Osteoblast (primary cell): ENCODE measurements at regions not wholly inside any gene's neighbourhood (a gene's known extent, or its start where the extent isn't known, plus 50 kb on each side); places are given as distances from the start of the nearest gene placed in this dataset.

Source experiments
- DNase-seq: peaks from one replicate; pipeline ENCODE4 v3.0.0; 2011; ENCODE audit warnings: low spot score, mixed read lengths; ENCODE audit not compliant: insufficient read length; ENCODE audit errors: missing footprints
- H2AFZ ChIP-seq: 2 replicates; pipeline ENCODE4 v1.6.0; 2011; ENCODE audit warnings: mild to moderate bottlenecking, low read length
- H3K27ac ChIP-seq: 2 replicates; pipeline ENCODE4 v1.5.1; 2011; ENCODE audit warnings: mild to moderate bottlenecking, low read depth, low read length, moderate library complexity
- H3K27me3 ChIP-seq: 2 replicates; pipeline ENCODE4 v1.6.0; 2012; ENCODE audit warnings: mild to moderate bottlenecking, control low read depth, inconsistent platforms, low read length, moderate library complexity; ENCODE audit not compliant: insufficient read depth
- H3K36me3 ChIP-seq: 2 replicates; pipeline ENCODE4 v1.5.1; 2011; ENCODE audit warnings: mild to moderate bottlenecking, low read length, control low read depth, moderate library complexity; ENCODE audit not compliant: insufficient read depth
- H3K4me1 ChIP-seq: 2 replicates; pipeline ENCODE4 v1.5.1; 2011; ENCODE audit warnings: mild to moderate bottlenecking, low read length, control low read depth, moderate library complexity; ENCODE audit not compliant: insufficient read depth
- H3K4me2 ChIP-seq: 2 replicates; pipeline ENCODE4 v1.6.0; 2011; ENCODE audit warnings: mild to moderate bottlenecking, low read length; ENCODE audit not compliant: insufficient read depth
- H3K4me3 ChIP-seq: fragments of 200-600 bp; sonication (generic); 3 replicates; pipeline ENCODE4 v1.5.1; 2012; ENCODE audit warnings: mild to moderate bottlenecking, low read length, inconsistent platforms; ENCODE audit not compliant: insufficient read depth
- H3K79me2 ChIP-seq: 2 replicates; pipeline ENCODE4 v1.6.0; 2012; ENCODE audit warnings: mild to moderate bottlenecking, low read length, control low read depth, inconsistent platforms; ENCODE audit not compliant: insufficient read depth
- H3K9me3 ChIP-seq: 2 replicates; pipeline ENCODE4 v1.5.1; 2011; ENCODE audit warnings: low read depth, low read length, control low read depth
- H4K20me1 ChIP-seq: 2 replicates; pipeline ENCODE4 v1.6.0; 2012; ENCODE audit warnings: mild to moderate bottlenecking, low read length, control low read depth; ENCODE audit not compliant: insufficient read depth
- CTCF ChIP-seq: IDR thresholded peaks from 2 replicates; pipeline ENCODE4 v1.5.1; 2011; ENCODE audit warnings: mild to moderate bottlenecking, low read depth, low read length, moderate library complexity; ENCODE audit errors: extremely low read depth

GRCh38 chr5:107286447-107287098 lies 384.2 kb downstream of the EFNA5 start:
- H3K4me3 ChIP-seq = no peak overlapping the region
- no peak for DNase-seq
- peaks cover 4% of the 10 kb centered on the region for H3K4me1 ChIP-seq
- no peaks in the 10 kb centered on the region for H4K20me1 ChIP-seq
- H3K79me2 ChIP-seq = no peaks in the 10 kb centered on the region
- H3K27ac ChIP-seq = no peak overlapping the region
- H2AFZ ChIP-seq = no peak overlapping the region
- H3K9me3 ChIP-seq = no peaks in the 10 kb centered on the region
- H3K4me2 ChIP-seq = no peak overlapping the region
- H3K36me3 ChIP-seq = no peaks in the 10 kb centered on the region
- H3K27me3 ChIP-seq = no peaks in the 10 kb centered on the region
- no peak for TF ChIP-seq CTCF

GRCh38 chr5:107285772-107286171 lies 385.0 kb downstream of the EFNA5 start:
- Histone ChIP-seq H3K4me1 (peaks cover 4% of the 10 kb centered on the region), H3K27ac (no peak overlapping the region), H3K4me2 (no peak overlapping the region), H4K20me1 (no peaks in the 10 kb centered on the region), H3K79me2 (no peaks in the 10 kb centered on the region), H3K36me3 (no peaks in the 10 kb centered on the region), H3K4me3 (no peak overlapping the region), H3K27me3 (no peaks in the 10 kb centered on the region), H3K9me3 (no peaks in the 10 kb centered on the region), H2AFZ (no peak overlapping the region)
- no peak for DNase-seq
- no peak for TF ChIP-seq CTCF

- Histone ChIP-seq H3K36me3 (no peaks in the 10 kb centered on the region), H3K4me2 (no peak overlapping the region), H3K4me3 (no peak overlapping the region), H4K20me1 (no peaks in the 10 kb centered on the region), H3K27ac (no peak overlapping the region), H3K9me3 (no peaks in the 10 kb centered on the region), H3K4me1 (peaks cover 4% of the 10 kb centered on the region), H3K79me2 (no peaks in the 10 kb centered on the region), H2AFZ (no peak overlapping the region), H3K27me3 (no peaks in the 10 kb centered on the region)
- DNase-seq = no peak
- no peak for TF ChIP-seq CTCF
Measured at GRCh38 chr5:107284822-107285525, 385.8 kb downstream of the EFNA5 start.

- no peaks in the 10 kb centered on the region for H3K36me3 ChIP-seq
- no peaks in the 10 kb centered on the region for H3K27me3 ChIP-seq
- H2AFZ ChIP-seq = no peak overlapping the region
- H3K4me1 ChIP-seq = peaks cover 4% of the 10 kb centered on the region
- H3K79me2 ChIP-seq = no peaks in the 10 kb centered on the region
- H3K27ac ChIP-seq = no peak overlapping the region
- no peaks in the 10 kb centered on the region for H4K20me1 ChIP-seq
- H3K4me2 ChIP-seq = no peak overlapping the region
- peak; percentile 9 for DNase-seq
- H3K9me3 ChIP-seq = no peaks in the 10 kb centered on the region
- TF ChIP-seq CTCF = no peak
- H3K4me3 ChIP-seq = no peak overlapping the region
Measured at GRCh38 chr5:107282061-107282460, 388.7 kb downstream of the EFNA5 start.
